ENCODE measurements at regions not wholly inside any gene's neighbourhood (a gene's known extent, or its start where the extent isn't known, plus 50 kb on each side); places are given as distances from the start of the nearest gene placed in this dataset.

DNA sequence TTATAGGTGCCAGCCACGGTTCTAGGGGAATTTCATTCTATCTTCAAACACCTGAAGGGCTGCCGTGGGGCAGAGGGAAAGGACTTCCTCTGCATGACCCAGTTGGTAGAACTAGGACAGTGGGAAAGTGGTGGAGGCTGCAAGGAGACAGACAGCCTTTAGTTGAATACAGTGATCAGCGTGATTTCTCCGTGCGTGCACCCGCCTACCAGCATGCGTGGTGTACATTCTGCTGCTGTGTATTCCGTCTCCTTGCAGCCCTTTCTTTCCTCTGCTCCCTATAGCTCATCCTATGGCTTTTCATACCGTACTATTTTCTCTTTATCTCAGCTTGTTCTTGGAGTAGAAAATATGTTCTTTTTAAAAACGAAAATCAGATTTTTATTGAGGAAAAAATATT lies 146.9 kb downstream of the MRM1 start:
- no peak for FAIRE-seq

DNA sequence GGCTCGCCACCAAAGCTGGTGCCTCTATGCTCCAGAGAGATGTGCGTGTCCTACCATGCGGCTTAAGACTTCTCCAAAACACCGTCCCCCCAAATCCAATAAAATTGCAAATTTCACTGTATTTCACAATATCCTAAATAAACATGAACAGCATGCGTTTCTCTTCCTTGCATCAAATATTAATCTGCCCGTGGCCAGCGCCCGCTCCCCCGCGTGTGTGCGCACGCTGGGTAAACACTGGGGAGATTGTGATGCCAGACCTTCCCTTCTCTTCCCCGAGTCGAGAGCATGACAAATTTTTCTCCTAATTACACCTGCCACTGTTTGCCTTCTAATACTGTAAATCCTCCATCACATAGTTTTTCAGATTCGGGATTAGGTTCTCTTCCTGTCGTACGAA lies 148.1 kb downstream of the MRM1 start:
- DNase-seq (ENCODE audit: insufficient read length) (no peak), FAIRE-seq (no peak)
- no peak for TF ChIP-seq POLR2AphosphoS5 (IDR thresholded peaks at IDR 0.05; ENCODE audit: low read depth, low read length)

More for the DNA sequence above, 146.9 kb downstream of the MRM1 start:
- TF ChIP-seq POLR2A (IDR thresholded peaks at IDR 0.05; ENCODE audit: low read depth, low read length) (no peak), POLR2AphosphoS5 (IDR thresholded peaks at IDR 0.05; ENCODE audit: low read depth, low read length) (no peak), TAF1 (IDR thresholded peaks at IDR 0.05; ENCODE audit: borderline replicate concordance, low read depth, low read length) (no peak)
- no peak for DNase-seq (ENCODE audit: insufficient read length)

GRCh38 chr17:36750316-36750885 lies 149.0 kb downstream of the MRM1 start:
- FAIRE-seq (no peak), DNase-seq (ENCODE audit: insufficient read length) (no peak)
- TF ChIP-seq POLR2AphosphoS5 (IDR thresholded peaks at IDR 0.05; ENCODE audit: low read depth, low read length), result no peak
- TF ChIP-seq POLR2A (IDR thresholded peaks at IDR 0.05; ENCODE audit: low read depth, low read length), result no peak
- no peak for TF ChIP-seq TAF1 (IDR thresholded peaks at IDR 0.05; ENCODE audit: borderline replicate concordance, low read depth, low read length)

- FAIRE-seq, result no peak
- TF ChIP-seq POLR2AphosphoS5 (IDR thresholded peaks at IDR 0.05; ENCODE audit: low read depth, low read length), result no peak
- TF ChIP-seq TAF1 (IDR thresholded peaks at IDR 0.05; ENCODE audit: borderline replicate concordance, low read depth, low read length), result no peak
- no peak for TF ChIP-seq POLR2A (IDR thresholded peaks at IDR 0.05; ENCODE audit: low read depth, low read length)
- DNase-seq (ENCODE audit: insufficient read length), result no peak
Observed at GRCh38 chr17:36752096-36752888, 150.9 kb downstream of the MRM1 start.

DNA sequence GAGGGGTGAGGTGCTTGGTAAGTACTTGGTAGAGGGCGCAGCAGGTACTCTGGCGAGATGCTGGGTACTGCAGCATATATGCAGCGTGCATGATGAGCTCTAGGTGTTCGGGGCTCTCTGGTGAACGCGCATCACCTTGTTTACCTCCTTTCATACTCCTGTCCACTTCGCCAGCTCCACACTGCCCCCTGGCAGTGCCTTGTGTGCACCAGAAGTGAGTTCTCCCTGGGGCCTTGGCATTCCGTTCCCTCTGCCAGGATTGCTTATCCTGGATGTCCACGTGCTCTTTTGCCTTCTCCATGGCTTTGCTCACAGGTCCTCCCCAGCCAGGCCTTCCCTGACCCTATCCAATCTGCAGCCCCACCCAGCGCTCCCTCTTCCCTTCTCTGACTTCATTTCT lies 154.2 kb downstream of the MRM1 start:
- FAIRE-seq (no peak), DNase-seq (ENCODE audit: insufficient read length) (no peak)
- TF ChIP-seq POLR2A (IDR thresholded peaks at IDR 0.05; ENCODE audit: low read depth, low read length) (no peak), TAF1 (IDR thresholded peaks at IDR 0.05; ENCODE audit: borderline replicate concordance, low read depth, low read length) (no peak), POLR2AphosphoS5 (IDR thresholded peaks at IDR 0.05; ENCODE audit: low read depth, low read length) (no peak)

DNA sequence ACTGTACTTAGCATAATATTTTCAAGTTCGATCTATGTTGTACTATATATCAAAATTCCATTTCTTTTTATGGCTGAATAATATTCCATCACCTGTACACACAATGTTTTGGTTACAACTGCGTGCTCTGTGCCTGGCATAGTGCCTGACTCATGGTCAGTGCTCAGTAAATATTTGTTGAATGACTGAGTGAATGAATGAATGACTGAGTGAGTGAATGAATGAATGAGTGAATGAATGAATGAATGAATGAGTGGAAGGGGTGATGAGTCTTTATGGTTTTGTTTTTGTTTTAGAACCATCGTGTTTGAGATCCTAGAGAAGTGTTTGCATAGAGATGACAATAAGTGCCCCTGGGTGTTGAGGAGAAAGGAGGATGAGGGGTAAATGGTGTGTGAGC lies 155.3 kb downstream of the MRM1 start:
- DNase-seq (ENCODE audit: insufficient read length) (no peak), FAIRE-seq (no peak)
- TF ChIP-seq POLR2AphosphoS5 (IDR thresholded peaks at IDR 0.05; ENCODE audit: low read depth, low read length) (no peak), POLR2A (IDR thresholded peaks at IDR 0.05; ENCODE audit: low read depth, low read length) (no peak)

GRCh38 chr17:36760425-36760824 lies 159.0 kb downstream of the MRM1 start:
- DNase-seq (ENCODE audit: insufficient read length), result no peak
- FAIRE-seq, result no peak

GRCh38 chr17:36761203-36761950 lies 160.0 kb downstream of the MRM1 start:
- FAIRE-seq (no peak), DNase-seq (ENCODE audit: insufficient read length) (no peak)
- TF ChIP-seq TAF1 (IDR thresholded peaks at IDR 0.05; ENCODE audit: borderline replicate concordance, low read depth, low read length) (no peak), POLR2AphosphoS5 (IDR thresholded peaks at IDR 0.05; ENCODE audit: low read depth, low read length) (no peak), POLR2A (IDR thresholded peaks at IDR 0.05; ENCODE audit: low read depth, low read length) (no peak)

More at GRCh38 chr17:36760425-36760824, 159.0 kb downstream of the MRM1 start:
- TF ChIP-seq POLR2A (IDR thresholded peaks at IDR 0.05; ENCODE audit: low read depth, low read length) (no peak), POLR2AphosphoS5 (IDR thresholded peaks at IDR 0.05; ENCODE audit: low read depth, low read length) (no peak)

DNA sequence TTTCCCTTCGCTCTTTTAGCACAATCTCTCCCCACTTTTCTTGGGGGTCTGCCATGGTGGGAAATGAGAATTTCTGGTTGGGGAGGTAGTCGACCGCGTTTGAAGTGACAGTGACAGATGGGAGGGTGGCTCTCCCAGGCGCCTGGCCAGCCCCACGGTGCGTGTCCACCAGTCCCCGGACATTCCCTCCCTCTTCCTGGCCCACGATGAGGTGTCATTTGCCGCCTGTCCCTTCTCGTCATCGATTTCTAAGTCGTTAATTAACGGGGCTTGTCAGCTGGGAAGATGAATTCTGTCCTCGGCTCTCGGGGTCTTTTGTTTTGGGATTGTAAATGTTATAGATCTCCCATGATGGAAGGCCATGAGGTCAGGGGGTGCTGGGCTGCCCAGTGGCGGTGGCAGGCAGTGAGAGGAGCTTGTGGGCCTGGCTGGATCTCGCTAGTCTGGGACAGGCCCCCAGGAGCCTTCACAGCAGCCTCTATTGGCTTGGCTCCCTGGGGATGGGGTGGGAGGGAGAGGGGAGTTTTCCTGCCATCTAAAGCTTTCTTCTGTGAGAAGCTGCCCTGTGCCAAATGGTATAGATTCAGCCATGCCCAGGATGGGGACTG lies 164.2 kb downstream of the MRM1 start:
- TF ChIP-seq POLR2AphosphoS5 (IDR thresholded peaks at IDR 0.05; ENCODE audit: low read depth, low read length) (no peak), POLR2A (IDR thresholded peaks at IDR 0.05; ENCODE audit: low read depth, low read length) (no peak), TAF1 (IDR thresholded peaks at IDR 0.05; ENCODE audit: borderline replicate concordance, low read depth, low read length) (no peak)
- DNase-seq (ENCODE audit: insufficient read length), result no peak
- FAIRE-seq, result no peak

DNA sequence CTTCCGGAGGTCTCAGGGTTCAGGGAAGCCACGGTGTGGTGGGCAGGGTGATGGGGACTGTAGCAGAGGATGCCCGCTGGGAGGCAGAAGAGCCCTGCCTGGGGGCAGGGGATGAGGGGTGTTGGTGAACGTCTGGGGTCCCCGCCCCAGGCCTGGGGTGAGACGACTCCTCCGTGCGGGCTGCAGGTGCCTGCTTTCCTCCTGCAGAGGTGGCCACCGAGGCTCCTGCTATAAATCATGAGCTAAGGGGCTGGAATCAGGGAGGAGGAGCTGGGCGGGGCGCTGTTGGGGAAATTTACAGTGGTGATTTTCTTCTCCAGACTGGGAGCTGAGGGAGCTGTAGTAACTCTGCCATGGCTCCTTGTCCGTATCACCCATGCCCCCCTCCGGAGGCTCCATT lies 167.0 kb downstream of the MRM1 start:
- DNase-seq (ENCODE audit: insufficient read length), result no peak
- TF ChIP-seq POLR2A (IDR thresholded peaks at IDR 0.05; ENCODE audit: low read depth, low read length) (no peak), TAF1 (IDR thresholded peaks at IDR 0.05; ENCODE audit: borderline replicate concordance, low read depth, low read length) (no peak), POLR2AphosphoS5 (IDR thresholded peaks at IDR 0.05; ENCODE audit: low read depth, low read length) (no peak)
- no peak for FAIRE-seq

GRCh38 chr17:36773039-36773438 lies 164.2 kb upstream of the LHX1 start:
- TF ChIP-seq POLR2AphosphoS5 (IDR thresholded peaks at IDR 0.05; ENCODE audit: low read depth, low read length) (no peak), TAF1 (IDR thresholded peaks at IDR 0.05; ENCODE audit: borderline replicate concordance, low read depth, low read length) (no peak), POLR2A (IDR thresholded peaks at IDR 0.05; ENCODE audit: low read depth, low read length) (no peak)
- no peak for FAIRE-seq
- no peak for DNase-seq (ENCODE audit: insufficient read length)

Data from GM12892 (cell line).